H9 (cell line): ENCODE measurements at regions not wholly inside any gene's neighbourhood (a gene's known extent, or its start where the extent isn't known, plus 50 kb on each side); places are given as distances from the start of the nearest gene placed in this dataset.
A peak's percentile ranks its signal among the peaks of the same experiment; 100 is the strongest.

Source experiments
- DNase-seq: peaks from one replicate; pipeline ENCODE4 v3.0.0-alpha.2; 2017
- H2AFZ ChIP-seq: one replicate; pipeline ENCODE4 v1.6.1; 2013; ENCODE audit warnings: mild to moderate bottlenecking, low read length, control low read depth, moderate library complexity
- H2AK5ac ChIP-seq: 2 replicates; pipeline ENCODE4 v1.6.1; 2013; ENCODE audit warnings: low read length, control low read depth, mixed read lengths; ENCODE audit not compliant: insufficient read length
- H2BK120ac ChIP-seq: one replicate; pipeline ENCODE4 v1.6.1; 2013; ENCODE audit warnings: low read depth, mild to moderate bottlenecking, low read length, control low read depth, inconsistent platforms; ENCODE audit not compliant: poor library complexity, severe bottlenecking
- H2BK12ac ChIP-seq: 2 replicates; pipeline ENCODE4 v1.6.1; 2013; ENCODE audit warnings: low read length, control low read depth, mixed read lengths, low read depth; ENCODE audit not compliant: insufficient read length
- H2BK15ac ChIP-seq: 2 replicates; pipeline ENCODE4 v1.6.1; 2013; ENCODE audit warnings: low read depth, low read length, control low read depth
- H2BK20ac ChIP-seq: one replicate; pipeline ENCODE4 v1.6.1; 2013; ENCODE audit warnings: low read depth, mild to moderate bottlenecking, low read length, control low read depth, inconsistent platforms; ENCODE audit not compliant: poor library complexity, severe bottlenecking
- H2BK5ac ChIP-seq: 2 replicates; pipeline ENCODE4 v1.6.1; 2013; ENCODE audit warnings: low read length, control low read depth, mixed read lengths; ENCODE audit not compliant: insufficient read length
- H3K14ac ChIP-seq: 2 replicates; pipeline ENCODE4 v1.6.1; 2013; ENCODE audit warnings: low read length, control low read depth; ENCODE audit not compliant: insufficient read depth
- H3K18ac ChIP-seq: 2 replicates; pipeline ENCODE4 v1.6.1; 2013; ENCODE audit warnings: low read depth, mild to moderate bottlenecking, mixed read lengths, low read length, control low read depth; ENCODE audit not compliant: insufficient read length
- H3K23ac ChIP-seq: 2 replicates; pipeline ENCODE4 v1.6.1; 2013; ENCODE audit warnings: low read length, control low read depth, mixed read lengths, low read depth; ENCODE audit not compliant: insufficient read length
- H3K23me2 ChIP-seq: 2 replicates; pipeline ENCODE4 v1.6.1; 2013; ENCODE audit warnings: low read depth, mild to moderate bottlenecking, mixed read lengths, low read length, control low read depth; ENCODE audit not compliant: insufficient read length, poor library complexity, severe bottlenecking
- H3K27ac ChIP-seq: 2 replicates; pipeline ENCODE4 v1.5.1; 2013; ENCODE audit warnings: low read length, control low read depth, mixed read lengths, low read depth; ENCODE audit not compliant: insufficient read length
- H3K27me3 ChIP-seq: 2 replicates; pipeline ENCODE4 v1.6.1; 2013; ENCODE audit warnings: low read length, control low read depth, inconsistent platforms; ENCODE audit not compliant: insufficient read depth
- H3K4ac ChIP-seq: 2 replicates; pipeline ENCODE4 v1.6.1; 2013; ENCODE audit warnings: low read depth, mild to moderate bottlenecking, control low read depth, inconsistent platforms, low read length, moderate library complexity
- H3K4me1 ChIP-seq: 2 replicates; pipeline ENCODE4 v1.6.1; 2013; ENCODE audit warnings: low read length, control low read depth, inconsistent platforms; ENCODE audit not compliant: insufficient read depth
- H3K4me2 ChIP-seq: 2 replicates; pipeline ENCODE4 v1.6.1; 2013; ENCODE audit warnings: low read length, control low read depth, mixed read lengths; ENCODE audit not compliant: insufficient read length, insufficient read depth
- H3K56ac ChIP-seq: 2 replicates; pipeline ENCODE4 v1.6.1; 2013; ENCODE audit warnings: low read depth, mild to moderate bottlenecking, mixed read lengths, low read length, control low read depth; ENCODE audit not compliant: insufficient read length
- H3K79me1 ChIP-seq: 2 replicates; pipeline ENCODE4 v1.6.1; 2013; ENCODE audit warnings: low read depth, mild to moderate bottlenecking, moderate library complexity, low read length, control low read depth, inconsistent platforms; ENCODE audit not compliant: insufficient read depth, poor library complexity, severe bottlenecking
- H3K79me2 ChIP-seq: 2 replicates; pipeline ENCODE4 v1.6.1; 2013; ENCODE audit warnings: low read length, control low read depth, inconsistent platforms; ENCODE audit not compliant: insufficient read depth
- H3K9ac ChIP-seq: 2 replicates; pipeline ENCODE4 v1.6.1; 2013; ENCODE audit warnings: low read length, control low read depth, mixed read lengths; ENCODE audit not compliant: insufficient read length; ENCODE audit errors: extremely low read depth
- H3K9me3 ChIP-seq: one replicate; pipeline ENCODE4 v1.6.1; 2013; ENCODE audit warnings: low read depth, low read length, inconsistent platforms; ENCODE audit not compliant: control insufficient read depth
- H3T11ph ChIP-seq: one replicate; pipeline ENCODE4 v1.6.1; 2013; ENCODE audit warnings: mild to moderate bottlenecking, low read length, control low read depth, inconsistent platforms
- H4K20me1 ChIP-seq: one replicate; pipeline ENCODE4 v1.6.1; 2013; ENCODE audit not compliant: control insufficient read depth, insufficient read length, insufficient read depth
- H4K5ac ChIP-seq: 2 replicates; pipeline ENCODE4 v1.6.1; 2013; ENCODE audit warnings: low read depth, mild to moderate bottlenecking, mixed read lengths, low read length, control low read depth; ENCODE audit not compliant: insufficient read length
- H4K8ac ChIP-seq: replicated peaks from 2 replicates; pipeline ENCODE4 v1.6.1; 2013; ENCODE audit warnings: low read length, control low read depth, mixed read lengths, low read depth; ENCODE audit not compliant: insufficient read length
- H4K91ac ChIP-seq: 2 replicates; pipeline ENCODE4 v1.6.1; 2013; ENCODE audit warnings: low read depth, mild to moderate bottlenecking, moderate library complexity, mixed read lengths, low read length, control low read depth; ENCODE audit not compliant: insufficient read length
- H3K27ac Mint-ChIP-seq, 3 experiments: 2 replicates in 2 of 3; 3 replicates in 1 of 3; pipeline ENCODE4 v1.8.0; 2020 to 2021; ENCODE audit warnings: mixed read lengths in 3 of 3, mild to moderate bottlenecking in 1 of 3, moderate library complexity in 1 of 3
- H3K27me3 Mint-ChIP-seq: 2 replicates; pipeline ENCODE4 v1.8.0; 2021; ENCODE audit warnings: low read depth, mild to moderate bottlenecking, moderate library complexity, mixed read lengths
- H3K36me3 Mint-ChIP-seq, 3 experiments: 2 replicates in 2 of 3; 3 replicates in 1 of 3; pipeline ENCODE4 v1.8.0; 2020 to 2021; ENCODE audit warnings: low read depth in 3 of 3, mixed read lengths in 3 of 3; ENCODE audit not compliant: insufficient read depth in 1 of 3
- H3K4me1 Mint-ChIP-seq, 2 experiments: 2 replicates each; pipeline ENCODE4 v1.8.0; 2020; ENCODE audit warnings: mixed read lengths in 2 of 2
- H3K4me3 Mint-ChIP-seq, 2 experiments: 2 replicates in 1 of 2; 3 replicates in 1 of 2; pipeline ENCODE4 v1.8.0; 2020 to 2021; ENCODE audit warnings: mild to moderate bottlenecking in 2 of 2, mixed read lengths in 2 of 2, moderate library complexity in 1 of 2
- H3K9me3 Mint-ChIP-seq, 2 experiments: 2 replicates in 1 of 2; 3 replicates in 1 of 2; pipeline ENCODE4 v1.8.0; 2020; ENCODE audit warnings: mild to moderate bottlenecking in 2 of 2, mixed read lengths in 2 of 2, moderate library complexity in 1 of 2
- CTCF ChIP-seq: fragments of 200-600 bp; sonication (generic); conservative IDR thresholded peaks from 3 replicates; pipeline ENCODE4 v1.8.0; 2021; ENCODE audit warnings: antibody characterized with exemption, mild to moderate bottlenecking
- WGBS: extraction: QIAGEN DNeasy Blood & Tissue Kit; methylation state at CpG from one replicate; pipeline ENCODE4 v1.1.7; 2013; ENCODE audit warnings: missing lambda C conversion rate, low lambda C conversion rate, mixed read lengths; ENCODE audit not compliant: insufficient read length; ENCODE audit errors: extremely low coverage; 5-methylcytosine and 5-hydroxymethylcytosine counted together

- peaks cover 16 to 17% of the 10 kb centered on the region in 2 experiments for H3K9me3 Mint-ChIP-seq
These were observed 215.5 kb downstream of the HHIP start for GRCh38 chr4:144861471-144861870.

More at GRCh38 chr4:144861471-144861870, 215.5 kb downstream of the HHIP start:
- WGBS = no CpG with 5 or more reads among the region's 11 CpGs
- Histone ChIP-seq H3T11ph (no peak overlapping the region), H3K23me2 (no peaks in the 10 kb centered on the region), H2BK5ac (no peak overlapping the region), H3K79me1 (no peaks in the 10 kb centered on the region), H3K4me1 (no peaks in the 10 kb centered on the region), H2BK12ac (no peak overlapping the region), H4K91ac (no peak overlapping the region), H3K27me3 (no peaks in the 10 kb centered on the region), H3K79me2 (no peaks in the 10 kb centered on the region), H3K27ac (no peak overlapping the region), H3K56ac (no peak overlapping the region), H4K20me1 (no peaks in the 10 kb centered on the region), H2BK120ac (no peak overlapping the region), H2BK20ac (no peak overlapping the region), H2BK15ac (no peak overlapping the region), H4K5ac (no peak overlapping the region), H3K4me2 (no peak overlapping the region), H3K18ac (no peak overlapping the region), H2AFZ (no peak overlapping the region), H3K9ac (no peak overlapping the region), H3K14ac (no peak overlapping the region), H3K23ac (no peak overlapping the region), H3K9me3 (no peaks in the 10 kb centered on the region), H3K4ac (no peak overlapping the region), H2AK5ac (no peak overlapping the region), H4K8ac (no peak overlapping the region)
- Mint-ChIP-seq H3K27me3 (no peaks in the 10 kb centered on the region), H3K4me3 (no peak overlapping the region), H3K4me1 (no peaks in the 10 kb centered on the region), H3K36me3 (peaks cover 0 to 7% (median 2%) of the 10 kb centered on the region in 3 experiments; a peak in 4 of 7 replicates), H3K27ac (peak overlapping the region in 1 of 3 experiments; percentile 17; a peak in 1 of 7 replicates)
- no peak for TF ChIP-seq CTCF
- DNase-seq = no peak
